ENCODE measurements at regions not wholly inside any gene's neighbourhood (a gene's known extent, or its start where the extent isn't known, plus 50 kb on each side); places are given as distances from the start of the nearest gene placed in this dataset.

DNA sequence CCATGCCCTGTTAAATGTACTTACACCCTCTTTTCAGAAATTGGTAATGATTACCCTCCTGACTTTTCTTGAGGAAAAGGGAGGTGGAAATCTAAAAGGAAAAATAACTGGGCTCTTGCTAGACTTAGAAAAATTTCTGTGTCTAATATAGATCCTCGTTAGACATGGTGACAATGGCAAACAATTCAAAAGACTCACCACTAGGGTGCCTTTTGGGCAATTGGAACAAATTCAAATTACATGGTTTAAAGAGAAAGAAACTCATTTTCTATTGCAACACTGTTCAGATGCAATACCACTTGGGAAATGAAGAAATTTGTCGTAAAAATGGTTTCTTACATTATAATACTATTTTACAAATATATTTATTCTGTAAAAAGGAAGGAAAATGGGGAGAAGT, 950.1 kb downstream of the GRM8 start:
- DNase-seq (ENCODE audit: low spot score) = no peak
- Histone ChIP-seq H3K4me1 (no peaks in the 10 kb centered on the region), H3K4me2 (no peak overlapping the region), H3K27me3 (no peaks in the 10 kb centered on the region), H2AFZ (replicated peaks) (no peak overlapping the region), H4K20me1 (ENCODE audit: low read depth) (no peaks in the 10 kb centered on the region), H3K36me3 (no peaks in the 10 kb centered on the region), H3K9me3 (ENCODE audit: low read depth) (no peaks in the 10 kb centered on the region), H3F3A (ENCODE audit: low read depth) (no peaks in the 10 kb centered on the region), H3K79me2 (ENCODE audit: low read depth) (no peaks in the 10 kb centered on the region), H3K9ac (no peak overlapping the region), H3K4me3 (no peak overlapping the region), H3K27ac (no peak overlapping the region)
- Mint-ChIP-seq H3K4me3 (no peak overlapping the region), H3K27ac (no peak overlapping the region), H3K4me1 (no peaks in the 10 kb centered on the region), H3K9me3 (no peaks in the 10 kb centered on the region), H3K27me3 (ENCODE audit: insufficient read depth, low read depth) (no peaks in the 10 kb centered on the region), H3K36me3 (no peaks in the 10 kb centered on the region)
- no peak for TF ChIP-seq EZH2phosphoT487 (IDR thresholded peaks at IDR 0.05)
- TF ChIP-seq, protein P1, sequence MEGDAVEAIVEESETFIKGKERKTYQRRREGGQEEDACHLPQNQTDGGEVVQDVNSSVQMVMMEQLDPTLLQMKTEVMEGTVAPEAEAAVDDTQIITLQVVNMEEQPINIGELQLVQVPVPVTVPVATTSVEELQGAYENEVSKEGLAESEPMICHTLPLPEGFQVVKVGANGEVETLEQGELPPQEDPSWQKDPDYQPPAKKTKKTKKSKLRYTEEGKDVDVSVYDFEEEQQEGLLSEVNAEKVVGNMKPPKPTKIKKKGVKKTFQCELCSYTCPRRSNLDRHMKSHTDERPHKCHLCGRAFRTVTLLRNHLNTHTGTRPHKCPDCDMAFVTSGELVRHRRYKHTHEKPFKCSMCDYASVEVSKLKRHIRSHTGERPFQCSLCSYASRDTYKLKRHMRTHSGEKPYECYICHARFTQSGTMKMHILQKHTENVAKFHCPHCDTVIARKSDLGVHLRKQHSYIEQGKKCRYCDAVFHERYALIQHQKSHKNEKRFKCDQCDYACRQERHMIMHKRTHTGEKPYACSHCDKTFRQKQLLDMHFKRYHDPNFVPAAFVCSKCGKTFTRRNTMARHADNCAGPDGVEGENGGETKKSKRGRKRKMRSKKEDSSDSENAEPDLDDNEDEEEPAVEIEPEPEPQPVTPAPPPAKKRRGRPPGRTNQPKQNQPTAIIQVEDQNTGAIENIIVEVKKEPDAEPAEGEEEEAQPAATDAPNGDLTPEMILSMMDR (IDR thresholded peaks at IDR 0.05) = peak; percentile 22
- TF ChIP-seq EZH2 (IDR thresholded peaks at IDR 0.05) = no peak

DNA sequence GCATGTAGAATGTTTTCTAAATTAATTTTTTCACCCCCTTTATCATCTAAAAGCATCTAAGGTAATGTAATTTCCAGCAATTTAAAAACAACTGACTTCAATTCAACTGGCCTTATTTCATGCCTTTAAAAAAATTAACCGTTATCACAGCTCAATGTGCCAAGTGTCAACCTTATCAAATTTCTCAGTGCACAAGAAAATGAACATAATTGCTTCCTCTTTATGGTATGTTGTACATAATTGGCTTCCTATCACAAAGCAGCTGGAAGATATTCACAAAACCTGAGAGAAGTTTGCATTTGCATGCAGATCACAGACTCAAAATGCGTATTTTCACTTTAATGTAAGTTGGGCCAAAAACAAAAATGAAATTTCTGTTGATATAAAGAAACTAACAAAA, 966.4 kb downstream of the GRM8 start:
- Mint-ChIP-seq H3K4me1 (no peaks in the 10 kb centered on the region), H3K27me3 (ENCODE audit: insufficient read depth, low read depth) (no peaks in the 10 kb centered on the region), H3K4me3 (no peak overlapping the region), H3K27ac (no peak overlapping the region), H3K36me3 (no peaks in the 10 kb centered on the region), H3K9me3 (no peaks in the 10 kb centered on the region)
- Histone ChIP-seq H3K4me2 (no peak overlapping the region), H3K9me3 (ENCODE audit: low read depth) (no peaks in the 10 kb centered on the region), H3K9ac (no peak overlapping the region), H3K4me1 (no peaks in the 10 kb centered on the region), H3K4me3 (no peak overlapping the region), H3F3A (ENCODE audit: low read depth) (no peaks in the 10 kb centered on the region), H3K36me3 (no peaks in the 10 kb centered on the region), H3K27ac (no peak overlapping the region), H3K79me2 (ENCODE audit: low read depth) (no peaks in the 10 kb centered on the region), H2AFZ (replicated peaks) (no peak overlapping the region), H3K27me3 (no peaks in the 10 kb centered on the region), H4K20me1 (ENCODE audit: low read depth) (no peaks in the 10 kb centered on the region)
- TF ChIP-seq EZH2phosphoT487 (IDR thresholded peaks at IDR 0.05) (no peak), EZH2 (IDR thresholded peaks at IDR 0.05) (no peak)
- TF ChIP-seq, protein P1 (IDR thresholded peaks at IDR 0.05) = no peak
- DNase-seq (ENCODE audit: low spot score) = no peak

DNA sequence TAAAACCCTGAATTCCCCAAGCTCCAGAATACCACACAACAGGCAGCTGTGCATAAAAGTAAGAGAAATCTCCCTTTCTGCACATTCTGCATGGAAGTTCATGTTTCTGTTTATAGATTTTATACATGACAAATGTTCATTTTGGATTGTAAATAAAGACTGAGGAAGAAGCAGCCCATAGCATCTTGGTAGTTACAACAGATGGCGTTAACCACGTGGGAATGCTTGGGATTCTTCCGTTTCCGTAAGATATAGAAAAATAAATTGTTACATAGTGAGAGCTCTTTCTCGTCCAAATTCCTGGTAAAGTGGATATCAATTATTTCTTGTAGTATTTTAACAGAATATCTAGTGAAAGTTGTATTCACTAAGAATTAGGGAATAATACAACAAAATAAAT, 1016.5 kb downstream of the GRM8 start:
- Mint-ChIP-seq H3K4me3 (no peak overlapping the region), H3K27ac (no peak overlapping the region), H3K9me3 (peaks cover under 1% of the 10 kb centered on the region), H3K4me1 (no peaks in the 10 kb centered on the region), H3K36me3 (no peaks in the 10 kb centered on the region), H3K27me3 (ENCODE audit: insufficient read depth, low read depth) (no peaks in the 10 kb centered on the region)
- Histone ChIP-seq H3K4me2 (no peak overlapping the region), H3K79me2 (ENCODE audit: low read depth) (no peaks in the 10 kb centered on the region), H3K27ac (no peak overlapping the region), H3K36me3 (no peaks in the 10 kb centered on the region), H2AFZ (replicated peaks) (no peak overlapping the region), H3F3A (ENCODE audit: low read depth) (no peaks in the 10 kb centered on the region), H3K4me1 (no peaks in the 10 kb centered on the region), H3K9me3 (ENCODE audit: low read depth) (no peaks in the 10 kb centered on the region), H3K4me3 (no peak overlapping the region), H4K20me1 (ENCODE audit: low read depth) (no peaks in the 10 kb centered on the region), H3K27me3 (no peaks in the 10 kb centered on the region), H3K9ac (no peak overlapping the region)
- TF ChIP-seq, protein P1 (IDR thresholded peaks at IDR 0.05) = no peak
- no peak for TF ChIP-seq EZH2phosphoT487 (IDR thresholded peaks at IDR 0.05)
- no peak for TF ChIP-seq EZH2 (IDR thresholded peaks at IDR 0.05)
- DNase-seq (ENCODE audit: low spot score) = no peak
